Endothelial cell of umbilical vein (primary cell): ENCODE measurements at regions not wholly inside any gene's neighbourhood (a gene's known extent, or its start where the extent isn't known, plus 50 kb on each side); places are given as distances from the start of the nearest gene placed in this dataset.

Source experiments
- BruUV-seq: library from RNA; stranded (reverse); fragments of 400-500 nt; replicated peaks from 2 replicates; lab custom pipeline; 2021; lab: Mats Ljungman, UMichigan
- CTCF ChIA-PET: fragments of 300-600, 350-600 bp; sonication (Branson Sonifier 250); formaldehyde crosslinking; loops from one replicate; lab custom pipeline; 2021; ENCODE audit warnings: antibody characterized with exemption, inconsistent platforms; lab: Charles Lee
- POLR2A ChIA-PET: fragments of 300-600, 350-600 bp; sonication (Branson Sonifier 250); formaldehyde crosslinking; loops from one replicate; lab custom pipeline; 2021; ENCODE audit warnings: antibody characterized with exemption, inconsistent platforms; lab: Charles Lee
- DNase-seq: peaks from one replicate; pipeline ENCODE4 v3.0.0-alpha.2; 2011; ENCODE audit warnings: low read depth, low spot score
- FAIRE-seq: peaks from 2 replicates; lab custom pipeline; 2011; peaks lifted over from hg19 to GRCh38; lab: Jason Lieb, UNC
- H2AFZ ChIP-seq: 2 replicates; pipeline ENCODE4 v1.6.0; 2012; ENCODE audit warnings: low read depth, low read length, control low read depth, inconsistent platforms
- H3K27ac ChIP-seq: 2 replicates; pipeline ENCODE4 v1.5.1; 2011; ENCODE audit warnings: low read depth, mild to moderate bottlenecking, control low read depth, low read length, moderate library complexity; ENCODE audit not compliant: insufficient read depth
- H3K27me3 ChIP-seq, 2 experiments: 2 replicates each; pipeline versions ENCODE4 v1.6.0 to v1.6.1; 2011; ENCODE audit warnings: low read length in 2 of 2, mixed read lengths in 1 of 2; ENCODE audit not compliant: control insufficient read depth in 2 of 2, insufficient read depth in 2 of 2
- H3K36me3 ChIP-seq, 2 experiments: 2 replicates in 1 of 2; 3 replicates in 1 of 2; pipeline ENCODE4 v1.5.1; 2011; ENCODE audit warnings: low read length in 2 of 2, mild to moderate bottlenecking in 1 of 2, moderate library complexity in 1 of 2; ENCODE audit not compliant: control insufficient read depth in 2 of 2, insufficient read depth in 2 of 2; ENCODE audit errors: extremely low read depth in 1 of 2
- H3K4me1 ChIP-seq: 3 replicates; pipeline ENCODE4 v1.5.1; 2011; ENCODE audit warnings: mild to moderate bottlenecking, low read length; ENCODE audit not compliant: control insufficient read depth, insufficient read depth; ENCODE audit errors: extremely low read depth
- H3K4me2 ChIP-seq: 2 replicates; pipeline ENCODE4 v1.6.1; 2011; ENCODE audit warnings: low read length, control low read depth, mixed read lengths; ENCODE audit not compliant: insufficient read depth
- H3K4me3 ChIP-seq, 3 experiments: fragments of 200-600 bp in 1 of 3; sonication (generic), shearing (Covaris generic) in 1 of 3; replicated peaks in 1 of 3; 2 replicates each; pipeline ENCODE4 v1.5.1; 2011 to 2016; ENCODE audit warnings: control low read depth in 3 of 3, low read length in 3 of 3, mild to moderate bottlenecking in 2 of 3, inconsistent platforms in 1 of 3, low read depth in 1 of 3, moderate library complexity in 1 of 3; ENCODE audit not compliant: insufficient read depth in 1 of 3
- H3K79me2 ChIP-seq: 2 replicates; pipeline ENCODE4 v1.6.0; 2012; ENCODE audit warnings: low read length, inconsistent platforms; ENCODE audit not compliant: control insufficient read depth, insufficient read depth
- H3K9ac ChIP-seq: replicated peaks from 2 replicates; pipeline ENCODE3; 2011; ENCODE audit warnings: low read length, control low read depth; ENCODE audit not compliant: insufficient read depth; ENCODE audit errors: extremely low read depth
- H3K9me1 ChIP-seq: replicated peaks from 3 replicates; pipeline ENCODE4 v1.6.0; 2011; ENCODE audit warnings: mild to moderate bottlenecking, low read length; ENCODE audit not compliant: control insufficient read depth, insufficient read depth; ENCODE audit errors: extremely low read depth
- H3K9me3 ChIP-seq: replicated peaks from 2 replicates; pipeline ENCODE4 v1.5.1; 2012; ENCODE audit warnings: low read length, inconsistent platforms; ENCODE audit not compliant: control insufficient read depth, insufficient read depth
- H4K20me1 ChIP-seq: replicated peaks from 2 replicates; pipeline ENCODE3; 2011; ENCODE audit warnings: mild to moderate bottlenecking, low read length; ENCODE audit not compliant: control insufficient read depth, insufficient read depth; ENCODE audit errors: extremely low read depth
- CTCF ChIP-seq, 2 donors: IDR thresholded peaks; 1 replicate in 1 of 2; 2 replicates in 1 of 2; pipeline ENCODE4 v1.5.1; 2011; ENCODE audit warnings: low read length in 2 of 2, mild to moderate bottlenecking in 2 of 2, moderate library complexity in 2 of 2, control low read depth in 1 of 2, inconsistent platforms in 1 of 2, low read depth in 1 of 2; ENCODE audit not compliant: insufficient read depth in 1 of 2; ENCODE audit errors: extremely low read depth in 1 of 2
- EZH2 ChIP-seq: IDR thresholded peaks from 2 replicates; pipeline ENCODE4 v1.6.1; 2012; ENCODE audit warnings: borderline replicate concordance, low read depth, mild to moderate bottlenecking, moderate library complexity, low read length, inconsistent platforms; ENCODE audit not compliant: severe bottlenecking
- FOS ChIP-seq: IDR thresholded peaks from 2 replicates; pipeline ENCODE4 v1.6.1; 2011; ENCODE audit warnings: mild to moderate bottlenecking, low read length, moderate library complexity, borderline replicate concordance; ENCODE audit not compliant: insufficient read depth
- GATA2 ChIP-seq: IDR thresholded peaks from 2 replicates; pipeline ENCODE4 v1.7.0; 2011; ENCODE audit warnings: low read depth, mild to moderate bottlenecking, moderate library complexity, mixed read lengths, low read length; ENCODE audit not compliant: insufficient read length, insufficient read depth
- JUN ChIP-seq: IDR thresholded peaks from 2 replicates; pipeline ENCODE4 v1.6.1; 2011; ENCODE audit warnings: borderline replicate concordance, low read depth; ENCODE audit not compliant: insufficient read length, insufficient read depth
- MAX ChIP-seq: IDR thresholded peaks from 2 replicates; pipeline ENCODE4 v1.6.1; 2011; ENCODE audit not compliant: insufficient read depth, insufficient read length
- MYC ChIP-seq: IDR thresholded peaks from one replicate; pipeline ENCODE4 v1.6.1; 2011; ENCODE audit warnings: mild to moderate bottlenecking, low read depth, low read length
- POLR2A ChIP-seq: IDR thresholded peaks from 2 replicates; pipeline ENCODE4 v1.6.1; 2012; ENCODE audit warnings: low read depth, mild to moderate bottlenecking, control low read depth, low read length
- POLR2AphosphoS5 ChIP-seq: IDR thresholded peaks from 2 replicates; pipeline ENCODE4 v1.6.1; 2012; ENCODE audit warnings: low read depth, mild to moderate bottlenecking, control low read depth, low read length, moderate library complexity; ENCODE audit not compliant: insufficient read depth
- dilution Hi-C: fragments of 300-500 bp; cut with MboI; formaldehyde crosslinking; loops from one replicate; pipeline ENCODE4 v1.15.0; 2019; ENCODE audit warnings: low sequenced_read_pairs; ENCODE audit not compliant: extremely low pct_ligation_motif_present
- intact Hi-C: fragments of 100-400 bp; cut with micrococcal nuclease; formaldehyde crosslinking; loops from one replicate; pipeline ENCODE4 v1.10.0; 2022

GRCh38 chr4:186458050-186458449, 97.3 kb downstream of the MTNR1A start:
- no peaks in the 10 kb centered on the region for H4K20me1 ChIP-seq
- no peak for FAIRE-seq
- H3K79me2 ChIP-seq, result no peaks in the 10 kb centered on the region
- ChIA-PET CTCF (no interaction called here), POLR2A (no interaction called here)
- no peak overlapping the region for H3K27ac ChIP-seq
- H3K36me3 ChIP-seq, result no peaks in the 10 kb centered on the region
- no peaks in the 10 kb centered on the region for H3K9me1 ChIP-seq
- no TSS peak for BruUV-seq
- peaks cover 2% of the 10 kb centered on the region for H3K9me3 ChIP-seq
- H3K27me3 ChIP-seq, result no peaks in the 10 kb centered on the region
- dilution Hi-C loops (no loop called here), intact Hi-C loops (no loop called here)
- H3K9ac ChIP-seq, result no peak overlapping the region
- H3K4me3 ChIP-seq, result no peak overlapping the region
- H3K4me2 ChIP-seq, result no peak overlapping the region
- no peak overlapping the region for H2AFZ ChIP-seq
- DNase-seq, result no peak
- H3K4me1 ChIP-seq, result no peaks in the 10 kb centered on the region
- no peak for TF ChIP-seq GATA2
- TF ChIP-seq CTCF (IDR thresholded peaks at IDR 0.05; ENCODE audit: extremely low read depth in 1 of 2, insufficient read depth in 1 of 2, low read depth in 1 of 2, low read length in 2 of 2), result no peak
- TF ChIP-seq JUN, result no peak
- no peak for TF ChIP-seq MYC
- TF ChIP-seq POLR2AphosphoS5, result no peak
- no peak for TF ChIP-seq POLR2A
- TF ChIP-seq FOS, result no peak
- TF ChIP-seq MAX, result no peak
- no peak for TF ChIP-seq EZH2
